NOMO-1 treated with dmso at 0.1 percent for 144 hours (cell line): ENCODE measurements at regions not wholly inside any gene's neighbourhood (a gene's known extent, or its start where the extent isn't known, plus 50 kb on each side); places are given as distances from the start of the nearest gene placed in this dataset.

Source experiments
- DNase-seq: peaks from one replicate; lab custom pipeline; 2025; ENCODE audit not compliant: unreplicated experiment; lab: John Stamatoyannopoulos, UW

DNA sequence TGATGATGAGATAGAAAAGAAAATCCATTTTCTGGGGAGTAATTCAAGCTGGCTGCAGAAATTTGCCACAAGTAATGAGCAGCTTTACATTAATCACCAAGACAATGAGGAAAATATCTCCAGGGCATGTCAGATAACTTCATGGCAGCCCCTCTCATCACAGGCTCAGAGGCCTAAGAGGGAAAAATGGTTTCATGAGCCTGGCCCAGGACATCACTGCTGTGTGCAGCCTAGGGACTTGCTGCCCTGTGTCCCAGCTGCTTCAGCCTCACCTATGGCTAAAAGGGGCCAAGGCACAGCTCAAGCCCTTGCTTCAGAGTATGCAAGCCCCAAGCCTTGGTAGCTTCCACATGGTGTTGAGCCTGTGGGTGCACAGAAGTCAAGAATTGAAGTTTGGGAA is 161.7 kb downstream of the OPA1 start:
- DNase-seq = no peak

DNA sequence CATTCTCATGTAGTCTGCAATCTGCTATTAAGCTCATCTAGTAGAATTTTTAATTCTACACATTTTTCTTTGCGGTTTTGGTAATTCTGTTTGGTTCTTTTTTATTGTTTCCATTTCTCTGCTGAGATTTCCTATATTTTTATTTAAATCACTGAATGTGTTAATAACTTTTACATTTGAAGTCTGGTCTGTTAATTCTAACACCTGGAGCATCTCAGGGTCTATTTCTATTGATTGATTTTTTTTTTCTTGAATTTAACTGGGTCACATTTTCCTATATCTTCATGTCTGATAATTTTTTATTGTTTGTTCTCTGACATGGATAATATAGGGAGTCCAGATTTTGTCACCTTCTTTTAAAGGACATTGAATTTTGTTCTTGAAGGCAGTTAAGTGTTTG is 163.5 kb downstream of the OPA1 start:
- DNase-seq = no peak

DNA sequence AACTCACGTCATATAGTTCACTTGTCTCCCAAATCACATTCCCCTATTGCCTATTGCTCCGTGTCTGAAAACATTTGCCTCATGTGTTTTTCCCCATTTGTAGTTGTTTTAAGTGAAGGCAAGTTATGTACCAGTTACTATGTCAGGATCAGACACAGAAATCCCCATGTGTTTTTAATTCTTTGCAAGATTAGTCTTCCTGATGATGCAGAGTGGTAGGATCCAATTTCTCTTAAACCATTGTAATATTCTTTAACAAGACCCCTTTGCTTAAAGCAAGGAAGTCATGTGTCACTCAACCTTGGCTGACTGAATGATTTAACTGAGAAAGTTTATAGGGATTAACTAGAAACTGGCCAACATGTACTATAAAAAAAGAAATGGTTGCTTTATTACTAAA is 164.4 kb downstream of the OPA1 start:
- DNase-seq = no peak

DNA sequence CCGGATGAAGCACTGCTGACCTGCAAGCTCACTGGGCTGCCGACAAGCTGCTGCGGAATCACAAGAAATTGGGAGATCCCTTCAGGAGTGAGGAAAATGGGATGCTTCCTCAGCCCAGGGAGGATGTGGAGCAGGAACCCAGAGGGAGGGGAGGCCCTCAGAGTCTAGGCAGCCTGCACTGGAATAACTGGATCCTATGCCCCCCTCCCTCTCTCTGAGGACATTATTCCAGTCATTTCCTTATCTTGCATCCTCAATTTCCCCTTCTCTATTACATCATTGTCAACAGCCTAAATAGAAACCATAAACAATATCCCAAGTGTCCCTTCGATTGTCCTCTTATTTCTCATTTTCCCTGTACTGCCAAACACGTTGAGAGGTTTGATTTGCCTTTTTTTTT is 169.0 kb downstream of the OPA1 start:
- no peak for DNase-seq

DNA sequence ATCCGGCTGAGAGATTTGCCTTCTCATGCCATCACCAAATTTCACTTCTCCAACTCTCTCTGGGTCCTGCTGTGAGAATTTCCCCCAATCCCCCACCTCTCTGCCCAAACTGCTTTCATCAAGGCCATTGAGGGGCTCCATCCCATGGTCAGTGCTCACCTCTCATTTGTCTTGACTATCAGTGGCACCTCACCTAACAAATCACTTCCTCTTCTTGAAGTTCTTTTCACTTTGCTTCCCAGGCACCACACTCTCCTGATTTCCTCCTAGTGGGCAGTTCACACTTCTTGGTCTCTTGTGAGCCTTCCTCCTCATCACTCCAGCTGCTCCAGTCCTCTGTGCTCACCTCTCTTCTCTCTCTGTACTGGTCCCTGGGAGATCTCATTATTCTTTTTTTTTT is 169.6 kb downstream of the OPA1 start:
- no peak for DNase-seq

DNA sequence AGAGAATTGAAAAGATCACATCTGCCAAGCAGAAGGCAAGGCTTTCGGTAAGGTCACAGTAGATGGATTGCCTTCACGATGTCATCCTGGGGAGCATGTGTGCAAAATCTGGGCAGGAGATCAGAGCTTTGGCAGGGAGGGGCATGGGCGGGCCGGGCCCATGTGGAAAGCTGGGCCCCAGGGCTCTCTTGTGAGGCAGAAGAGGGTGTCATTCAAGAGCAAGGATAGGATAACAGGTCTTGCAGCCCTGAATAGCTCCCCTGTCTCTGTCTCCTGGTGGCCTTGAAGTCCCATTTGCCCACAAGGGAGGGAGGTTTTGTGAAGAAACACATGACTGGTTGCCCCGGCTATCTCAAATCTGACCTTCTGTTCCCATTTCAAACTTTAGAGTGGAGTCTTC is 172.0 kb downstream of the OPA1 start:
- DNase-seq = no peak

DNA sequence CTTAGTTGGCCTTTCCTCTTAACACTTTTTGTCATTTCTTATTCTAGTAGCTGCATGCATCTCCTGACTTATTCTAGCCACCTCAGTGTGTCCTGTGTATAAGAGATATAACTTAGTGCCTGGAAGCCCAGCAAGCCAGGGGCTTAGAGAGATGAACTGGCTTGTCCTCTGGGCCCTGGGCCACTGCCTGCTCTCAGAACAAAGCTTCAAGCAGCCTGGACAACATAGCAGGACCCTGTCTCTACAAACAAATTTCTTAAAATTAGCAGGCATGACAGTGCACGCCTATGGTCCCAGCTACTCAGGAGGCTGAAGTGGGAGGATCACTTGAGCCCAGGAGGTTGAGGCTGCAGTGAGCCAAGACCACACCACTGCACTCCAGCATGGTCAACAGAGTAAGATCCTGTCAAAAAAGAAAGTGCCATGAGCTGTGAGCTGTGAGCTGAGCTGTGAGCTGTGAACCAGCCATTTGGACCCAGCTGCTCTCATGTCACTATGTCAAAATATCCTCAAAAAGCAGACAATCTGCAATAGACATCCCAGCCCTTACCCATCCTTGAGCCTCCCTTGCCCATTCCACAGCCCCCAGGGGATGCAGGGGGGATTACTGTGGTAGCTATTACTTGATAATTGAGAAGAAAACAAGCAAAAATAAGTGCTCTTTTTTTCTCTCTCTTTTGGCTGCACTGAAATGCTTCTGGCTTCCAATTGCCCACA is 174.5 kb downstream of the OPA1 start:
- DNase-seq = no peak

DNA sequence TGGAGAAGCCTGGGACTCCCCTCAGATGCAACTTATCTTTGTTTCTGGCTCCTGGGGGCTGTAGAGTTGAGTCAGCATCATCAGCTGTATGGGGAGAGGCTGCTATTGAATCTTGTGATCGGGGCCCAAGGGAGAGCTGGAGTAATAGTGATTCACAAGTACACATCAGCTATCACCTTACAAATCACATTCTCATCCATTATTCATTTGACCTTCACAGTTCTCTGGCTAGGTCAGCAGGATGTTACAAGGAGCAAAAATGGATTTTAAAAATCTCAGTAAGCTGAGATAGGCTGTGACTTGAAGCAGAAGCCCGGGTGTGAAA is 175.0 kb downstream of the OPA1 start:
- no peak for DNase-seq

DNA sequence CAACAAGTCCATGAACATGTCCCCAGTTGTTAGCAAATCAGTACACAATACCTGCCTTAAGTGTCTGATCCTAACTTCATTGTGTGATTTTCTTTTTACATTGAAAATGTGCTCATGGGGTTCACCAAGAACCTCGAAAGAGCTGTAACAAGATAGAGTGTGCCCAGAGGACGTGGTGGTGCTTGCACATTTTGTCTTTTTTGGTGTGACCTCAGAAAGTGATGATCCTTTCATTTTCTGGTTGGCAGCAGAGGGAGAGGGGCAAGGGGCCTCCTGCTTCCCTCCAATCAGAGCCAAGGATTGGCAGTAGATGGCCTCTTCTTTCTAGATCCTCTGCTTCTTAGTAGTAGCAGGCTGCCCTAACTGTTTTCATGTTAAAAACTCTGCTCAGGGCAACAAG is 176.4 kb downstream of the OPA1 start:
- no peak for DNase-seq

DNA sequence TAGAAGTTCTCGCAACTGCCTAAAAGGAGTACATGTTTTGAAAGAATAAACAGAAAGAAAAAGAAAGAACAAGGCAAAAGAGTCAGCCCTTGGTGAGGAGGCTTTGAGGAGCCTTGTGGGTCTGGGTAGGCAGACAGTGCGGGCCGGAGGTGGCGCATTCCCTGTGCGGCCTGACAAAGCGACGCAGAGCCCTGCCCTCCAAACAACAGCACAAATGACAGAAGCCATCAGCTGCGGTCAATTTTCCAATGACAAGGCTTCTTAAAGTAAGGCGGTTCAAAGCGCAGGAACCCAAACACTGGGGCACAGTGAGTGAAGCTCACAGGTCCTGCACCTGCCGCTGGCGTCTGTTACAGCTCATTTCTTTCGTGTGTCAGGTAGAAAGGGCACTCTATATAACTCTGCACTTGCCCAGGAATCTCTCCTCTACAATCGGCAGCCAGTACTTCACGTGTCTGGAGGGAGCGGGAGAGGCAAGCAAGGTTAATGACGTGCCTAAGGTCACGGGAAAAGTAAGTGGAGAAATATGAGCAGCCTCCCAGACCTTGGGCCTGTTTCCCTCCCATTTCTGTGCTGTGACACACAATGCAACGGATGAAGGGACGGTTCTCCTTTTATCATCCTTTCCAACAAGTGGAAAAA is 178.1 kb downstream of the OPA1 start:
- no peak for DNase-seq

DNA sequence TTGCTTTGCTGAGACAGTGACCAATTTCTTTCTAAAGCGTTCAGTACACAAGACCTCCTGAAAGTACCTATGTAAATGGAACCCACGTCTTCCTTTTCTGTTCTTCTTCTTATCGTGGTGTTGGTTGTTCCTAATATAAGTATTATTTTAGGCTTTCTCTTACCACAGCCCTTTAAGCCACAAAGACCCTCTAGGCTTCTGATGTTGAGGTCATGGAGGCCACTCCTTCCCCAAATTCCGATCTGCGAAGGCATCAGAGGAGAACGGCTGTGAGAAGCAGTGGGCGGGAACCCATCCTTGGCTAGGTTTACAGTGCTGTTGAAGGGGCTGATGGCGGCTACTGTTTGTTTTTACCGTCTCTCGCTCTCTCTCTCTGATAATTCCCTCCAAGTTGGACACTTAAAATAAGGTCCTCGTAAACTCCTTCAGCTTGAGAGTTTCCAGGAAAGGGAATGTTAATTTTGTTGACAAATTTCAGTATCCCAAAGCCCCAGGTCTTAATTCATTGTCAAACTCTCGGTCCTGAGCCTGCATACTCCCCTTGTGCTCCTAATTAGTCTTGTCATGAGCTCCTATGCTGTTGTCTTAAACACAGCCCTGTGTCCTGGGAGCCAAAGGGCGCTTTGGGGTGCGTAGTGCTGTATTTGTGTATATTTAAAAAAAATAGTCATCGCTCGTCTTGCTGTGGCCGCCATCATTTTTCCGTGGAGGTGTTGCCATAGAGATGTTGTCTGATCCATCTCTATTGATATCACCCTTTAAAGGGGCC is 178.8 kb downstream of the OPA1 start:
- no peak for DNase-seq

DNA sequence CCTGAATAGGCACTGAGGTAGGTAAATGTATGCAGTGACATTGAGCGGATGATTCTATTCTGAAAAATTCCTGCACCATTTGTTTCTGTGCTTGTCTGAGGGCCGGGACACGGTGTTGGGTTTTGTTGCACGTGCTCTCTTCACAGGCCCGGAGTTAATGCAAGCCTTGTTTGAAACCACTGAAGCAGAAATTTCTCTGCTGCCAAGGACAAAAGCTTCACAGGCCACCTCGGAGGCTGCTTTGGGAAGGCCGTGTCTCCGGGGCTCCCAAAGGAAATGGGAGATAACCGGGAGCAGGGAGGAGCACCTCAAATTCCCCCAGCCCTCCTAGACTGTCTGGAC is 179.4 kb downstream of the OPA1 start:
- DNase-seq = no peak

DNA sequence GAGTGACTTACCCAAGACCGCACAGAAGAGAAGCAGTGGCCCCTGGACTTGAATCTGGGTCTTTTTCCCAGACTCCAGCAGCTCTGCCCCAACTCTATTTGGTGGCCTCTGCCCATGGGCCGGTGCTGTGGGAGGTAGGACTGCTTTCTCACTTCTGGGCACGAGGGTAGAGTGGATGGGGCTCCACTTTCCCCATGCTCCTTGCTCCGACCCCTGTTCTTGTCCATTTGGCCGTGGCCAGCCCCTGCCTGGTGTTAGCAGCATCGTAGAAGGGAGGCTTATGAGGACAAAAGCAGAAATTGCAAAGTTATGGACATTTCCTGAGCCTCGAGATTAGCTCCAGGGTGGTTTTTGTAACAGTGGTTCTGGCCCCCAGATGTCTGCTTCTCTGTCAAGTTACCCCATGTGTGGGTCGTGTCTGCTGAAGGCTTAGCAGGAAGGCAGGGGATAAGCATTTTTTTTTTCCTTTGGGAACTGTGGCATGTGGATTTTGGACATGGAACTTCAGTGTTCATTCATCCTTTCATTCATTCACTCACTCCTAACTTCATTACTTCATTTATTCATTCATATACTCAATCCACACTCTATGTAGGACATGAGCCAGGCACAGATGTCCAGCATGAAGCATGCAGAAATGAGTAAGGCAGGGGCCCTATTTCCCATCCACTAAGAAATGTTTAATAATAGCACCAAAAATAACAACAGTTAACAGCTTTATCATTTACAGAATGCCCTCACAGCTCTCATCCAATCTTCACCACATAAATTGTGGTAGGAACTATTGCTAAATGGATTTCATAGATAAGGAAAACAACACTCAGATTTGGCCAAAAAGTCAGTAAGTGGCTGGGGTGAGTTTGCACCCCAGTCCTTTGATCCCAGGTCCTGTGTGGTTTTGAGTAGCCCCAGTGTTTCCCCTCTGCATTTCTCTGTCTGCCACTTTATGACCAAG is 180.5 kb downstream of the OPA1 start:
- DNase-seq = no peak

DNA sequence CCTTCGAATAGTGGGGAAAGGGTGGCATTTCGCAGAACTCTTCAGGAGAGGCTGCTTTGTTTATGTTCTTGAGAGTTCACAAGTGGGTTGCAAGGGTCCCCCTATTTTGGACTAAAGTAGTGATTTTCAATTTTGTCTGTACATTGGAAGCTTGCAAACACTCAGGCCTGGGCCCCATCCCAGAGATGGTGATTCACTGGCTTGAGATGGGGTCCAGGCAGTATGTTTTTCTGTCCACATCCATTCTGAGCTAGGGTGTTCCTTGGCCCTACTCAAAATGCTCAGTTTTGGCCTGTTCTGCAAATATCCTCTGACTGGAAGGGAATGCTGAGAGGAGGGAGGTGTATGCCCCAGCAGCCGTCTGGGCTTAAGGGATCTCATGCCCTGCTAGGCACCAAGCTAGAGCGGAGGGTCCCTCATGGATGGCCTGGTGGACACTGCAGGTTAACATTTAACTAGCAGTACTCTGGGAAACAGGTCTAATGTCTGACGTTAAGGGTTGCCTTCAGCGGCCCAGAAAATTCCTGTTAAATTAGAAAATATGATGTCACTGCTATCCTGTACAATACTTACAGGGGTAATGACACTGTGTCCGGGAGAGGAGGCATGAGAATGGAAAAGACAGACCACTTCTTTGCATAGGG is 181.4 kb downstream of the OPA1 start:
- no peak for DNase-seq

DNA sequence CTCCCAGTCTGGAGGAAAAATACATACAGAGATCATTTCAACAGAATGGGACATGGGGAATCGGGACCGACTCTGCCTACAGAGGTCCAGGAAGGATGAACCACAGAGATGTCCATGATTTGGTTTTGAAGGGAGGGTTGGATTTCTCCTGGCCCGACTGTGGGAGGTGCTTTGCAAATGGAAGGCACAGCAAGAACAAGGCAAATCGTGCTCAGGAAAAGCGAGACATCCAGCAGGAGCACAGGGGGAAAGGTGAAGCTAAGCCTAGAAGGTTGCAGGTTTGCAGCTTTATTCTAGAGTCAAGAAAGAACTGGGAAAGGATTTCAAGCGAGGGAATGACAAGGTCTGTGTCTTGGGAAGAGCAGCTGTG is 181.9 kb downstream of the OPA1 start:
- DNase-seq = no peak

DNA sequence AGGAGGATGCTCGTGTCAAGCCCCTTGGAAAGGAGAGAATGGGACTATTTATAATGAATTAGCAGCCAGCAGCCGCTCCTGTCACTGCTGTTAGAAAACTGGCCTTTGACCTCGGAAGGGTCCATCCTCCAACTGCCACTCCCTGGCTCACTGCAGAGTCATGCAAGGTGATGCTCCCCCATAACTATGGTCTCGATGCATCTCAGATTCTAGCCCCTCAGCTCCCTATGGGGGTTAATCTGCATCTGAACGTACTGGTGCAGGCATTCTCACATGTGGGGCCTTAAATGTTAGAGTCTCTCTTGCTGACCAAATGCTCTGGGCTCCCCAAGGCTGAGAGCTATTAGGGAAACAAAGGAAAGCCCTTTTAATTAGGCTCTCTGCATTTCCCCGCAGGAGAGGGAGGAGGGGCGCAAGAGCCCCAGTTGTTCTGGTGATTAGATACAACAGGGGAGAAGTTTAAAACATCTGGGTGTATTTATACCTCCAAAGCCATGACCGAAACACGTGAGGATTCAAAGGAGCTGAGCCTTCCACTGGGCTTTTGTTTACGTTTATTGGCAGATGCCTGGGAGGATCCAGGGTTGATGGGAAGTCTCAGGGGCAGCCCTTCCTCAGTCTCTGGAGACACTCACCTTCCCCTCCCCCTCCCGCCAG is 182.5 kb downstream of the OPA1 start:
- DNase-seq = no peak

DNA sequence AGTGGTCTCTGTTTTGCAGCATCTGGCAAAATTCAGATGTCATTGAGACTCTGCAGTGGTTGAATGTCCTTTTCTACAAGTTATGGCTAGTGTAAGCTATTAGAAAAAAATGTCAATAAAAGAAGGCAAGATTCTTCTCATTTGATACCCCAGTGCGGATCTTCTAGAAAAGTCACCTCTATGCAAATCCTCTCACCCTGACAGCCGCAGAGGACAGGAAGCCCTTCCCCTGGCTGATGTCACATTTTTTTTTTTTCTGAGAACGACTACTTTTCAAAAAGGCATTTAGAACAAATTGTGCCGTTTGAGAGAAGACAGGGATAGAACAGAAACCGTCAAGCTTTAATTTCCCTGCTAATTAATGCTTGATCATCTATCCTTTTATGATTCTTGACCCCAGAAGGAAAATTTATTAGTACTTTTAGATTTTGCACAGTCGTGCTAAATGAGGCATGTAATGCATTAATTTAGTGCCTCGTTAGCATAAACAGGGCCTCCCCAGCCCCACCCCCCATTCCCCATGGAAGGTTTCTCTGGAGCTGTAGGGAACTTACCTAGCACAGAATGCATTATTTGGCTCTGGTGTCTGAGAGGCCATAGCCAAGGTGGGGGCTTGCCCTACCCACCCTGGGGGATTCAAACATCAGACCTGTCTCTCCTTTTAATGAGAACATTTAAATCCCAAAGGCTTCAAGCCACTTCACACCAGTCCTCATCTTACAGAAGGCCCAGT is 183.8 kb downstream of the OPA1 start:
- no peak for DNase-seq

DNA sequence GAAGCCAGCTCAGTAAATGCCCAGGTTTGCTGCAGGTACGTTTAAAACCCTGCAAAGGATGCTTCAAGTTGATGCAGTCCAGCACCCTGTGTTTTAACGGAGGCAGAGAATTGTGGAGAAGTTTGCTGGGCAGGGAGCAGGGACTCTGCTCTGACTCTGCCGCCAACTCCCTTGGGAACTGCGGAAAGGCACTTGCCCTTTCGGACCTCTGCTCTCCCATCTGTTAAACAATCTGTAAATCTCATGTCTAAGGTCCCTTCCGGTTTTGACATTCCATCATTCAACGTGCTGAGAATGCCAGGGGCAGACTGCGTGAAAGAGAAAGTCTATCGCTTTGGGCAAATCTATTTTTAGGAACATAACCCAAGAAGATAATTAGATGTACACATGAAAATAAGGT is 184.5 kb downstream of the OPA1 start:
- DNase-seq = no peak

DNA sequence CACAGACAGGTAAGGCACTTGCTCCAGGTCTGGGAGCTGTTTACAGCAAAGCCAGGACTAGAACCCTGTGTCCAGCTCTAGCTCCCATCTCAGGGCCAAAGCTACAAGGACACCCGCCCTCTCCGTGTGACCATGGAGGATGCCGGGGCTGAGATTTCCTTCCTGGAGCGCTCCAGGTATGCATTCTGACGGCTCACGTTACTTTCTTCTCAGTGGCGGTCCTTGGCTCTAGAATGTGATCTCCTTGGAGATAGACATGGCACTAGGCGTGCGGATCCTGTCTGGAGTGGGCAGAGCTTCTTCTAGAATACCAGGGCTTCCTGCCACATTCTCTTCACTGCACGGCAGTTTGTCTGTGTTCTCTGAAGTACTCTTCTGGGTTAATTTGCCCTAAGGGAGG is 185.7 kb downstream of the OPA1 start:
- no peak for DNase-seq

DNA sequence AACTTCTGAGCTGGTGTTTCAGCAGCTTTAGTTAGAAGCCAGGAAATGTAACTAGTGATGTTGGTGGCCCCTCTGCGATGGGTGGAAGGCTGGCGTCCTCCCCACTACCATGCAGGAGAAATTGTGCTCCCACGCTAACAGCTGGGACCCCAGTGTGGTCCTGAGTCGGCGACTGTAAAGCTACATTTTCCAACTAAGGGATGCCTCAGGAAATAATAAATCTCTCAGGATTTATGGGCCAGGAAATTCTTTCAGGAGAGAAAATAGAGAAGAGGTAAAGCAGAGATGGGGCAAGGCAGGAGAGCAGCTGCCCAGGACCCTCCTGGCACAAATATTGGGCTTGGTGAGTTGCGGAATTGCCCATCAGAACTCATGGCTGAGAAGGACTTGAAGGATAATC is 186.9 kb downstream of the OPA1 start:
- no peak for DNase-seq
